Heart left ventricle (tissue), 16 donors: ENCODE measurements at regions not wholly inside any gene's neighbourhood (a gene's known extent, or its start where the extent isn't known, plus 50 kb on each side); places are given as distances from the start of the nearest gene placed in this dataset.

Experiments
- ATAC-seq, 4 donors: fragments of 200-7000 bp; cut with Tn5 transposase; one replicate each; pipeline ENCODE4 v1.9.1; 2020 to 2022; ENCODE audit warnings: moderate library complexity in 4 of 4, mild to moderate bottlenecking in 3 of 4, moderate number of reproducible peaks in 1 of 4
- DNase-seq, 5 donors: peaks; one replicate each; pipeline ENCODE4 v3.0.0-alpha.2; 2020
- H3K27ac ChIP-seq, 12 donors: fragments of 200-600 bp; sonication (generic) in 4 of 12; one replicate each; pipeline versions ENCODE4 v1.5.0 to v1.8.0; 2016 to 2022; ENCODE audit warnings: mild to moderate bottlenecking in 2 of 12
- H3K27me3 ChIP-seq, 9 donors: fragments of 200-600 bp; sonication (generic) in 2 of 9; one replicate each; pipeline versions ENCODE4 v1.5.1 to v1.8.0; 2016 to 2022; ENCODE audit warnings: mild to moderate bottlenecking in 3 of 9
- H3K36me3 ChIP-seq, 9 donors: fragments of 200-600 bp; sonication (generic) in 2 of 9; one replicate each; pipeline versions ENCODE4 v1.5.0 to v1.8.0; 2018 to 2022; ENCODE audit warnings: mild to moderate bottlenecking in 2 of 9
- H3K4me1 ChIP-seq, 12 donors: fragments of 200-600 bp; sonication (generic) in 4 of 12; one replicate each; pipeline versions ENCODE4 v1.5.0 to v1.8.0; 2016 to 2022; ENCODE audit warnings: mild to moderate bottlenecking in 3 of 12
- H3K4me3 ChIP-seq, 12 donors: fragments of 200-600 bp; sonication (generic) in 4 of 12; one replicate each; pipeline versions ENCODE4 v1.5.0 to v1.8.0; 2017 to 2022; ENCODE audit warnings: mild to moderate bottlenecking in 9 of 12, moderate library complexity in 4 of 12
- H3K9me3 ChIP-seq, 12 donors: fragments of 200-600 bp; sonication (generic) in 4 of 12; one replicate each; pipeline versions ENCODE4 v1.5.0 to v1.8.0; 2016 to 2022; ENCODE audit warnings: mild to moderate bottlenecking in 1 of 12
- POLR2A ChIP-seq, 2 donors: fragments of 450-650 bp; IDR thresholded peaks; one replicate each; pipeline ENCODE4 v1.6.1; 2017; ENCODE audit warnings: antibody characterized with exemption in 2 of 2, mild to moderate bottlenecking in 2 of 2, moderate library complexity in 2 of 2
- WGBS, 4 donors: extraction: QIAGEN DNeasy Blood & Tissue Kit in 2 of 4; methylation state at CpG; one replicate each; pipeline versions ENCODE4 v1.1.5 to v1.1.7; 2013 to 2018; 5-methylcytosine and 5-hydroxymethylcytosine counted together
- intact Hi-C, 10 donors: fragments of 100-400 bp; cut with DNase I; formaldehyde crosslinking; loops; one replicate each; pipeline versions ENCODE4 v1.11.1 to v1.14.2; 2022
- TF ChIP-seq, protein P1 (sequence below), 12 donors: fragments of 200-600 bp; sonication (generic) in 4 of 12; IDR thresholded peaks; one replicate each; pipeline versions ENCODE4 v1.5.0 to v1.8.0; 2018 to 2022; ENCODE audit warnings: antibody characterized with exemption in 12 of 12, mild to moderate bottlenecking in 5 of 12
- donor health status: ischemic (EF 13 %, LVEDD 7.1; RV severe dilation, severe dysfunction).
- donor health status: healthy with polysubstance abuse.
- donor health status: DM: no; HTN: yes; CAD: no.
- donor health status: DM: no; HTN: no; CAD: no.
- donor health status: ischemic (EF 25% LVEDD 6.9; RV normal size, moderate dysfunction).
- donor health status: ischemic (EF 25% LVEDD 5.7; RV mildly dilated, moderate dysfunction).
- donor health status: healthy.
- donor health status: DM: yes; HTN: yes; CAD: no.
- donor health status: ischemic (EF 35%, LVEDD 5.7; RV mildly dilated, moderate dysfunction).
- donor health status: nonischemic (EF 11% LVEDD 7.7; RV severe dilation, severe dysfunction).
- donor health status: DM: yes; HTN: yes; CAD: no.
- donor health status: PGD.
- donor health status: ischemic (EF 29% LVEDD 5.4; RV normal size, mild dysfunction).
- donor health status: nonischemic (EF 23%, LVEDD 6.1; RV moderate dilation, normal function).

GRCh38 chr6:80940976-80941375 lies 811.5 kb downstream of the TENT5A start:
- no peaks in the 10 kb centered on the region for H3K36me3 ChIP-seq
- no peak for DNase-seq
- H3K27me3 ChIP-seq = no peaks in the 10 kb centered on the region
- H3K4me3 ChIP-seq = no peak overlapping the region
- H3K4me1 ChIP-seq = peaks cover 0 to 12% (median 0%) of the 10 kb centered on the region in 12 donors
- TF ChIP-seq POLR2A (IDR thresholded peaks at IDR 0.05) = no peak
- TF ChIP-seq, protein P1, sequence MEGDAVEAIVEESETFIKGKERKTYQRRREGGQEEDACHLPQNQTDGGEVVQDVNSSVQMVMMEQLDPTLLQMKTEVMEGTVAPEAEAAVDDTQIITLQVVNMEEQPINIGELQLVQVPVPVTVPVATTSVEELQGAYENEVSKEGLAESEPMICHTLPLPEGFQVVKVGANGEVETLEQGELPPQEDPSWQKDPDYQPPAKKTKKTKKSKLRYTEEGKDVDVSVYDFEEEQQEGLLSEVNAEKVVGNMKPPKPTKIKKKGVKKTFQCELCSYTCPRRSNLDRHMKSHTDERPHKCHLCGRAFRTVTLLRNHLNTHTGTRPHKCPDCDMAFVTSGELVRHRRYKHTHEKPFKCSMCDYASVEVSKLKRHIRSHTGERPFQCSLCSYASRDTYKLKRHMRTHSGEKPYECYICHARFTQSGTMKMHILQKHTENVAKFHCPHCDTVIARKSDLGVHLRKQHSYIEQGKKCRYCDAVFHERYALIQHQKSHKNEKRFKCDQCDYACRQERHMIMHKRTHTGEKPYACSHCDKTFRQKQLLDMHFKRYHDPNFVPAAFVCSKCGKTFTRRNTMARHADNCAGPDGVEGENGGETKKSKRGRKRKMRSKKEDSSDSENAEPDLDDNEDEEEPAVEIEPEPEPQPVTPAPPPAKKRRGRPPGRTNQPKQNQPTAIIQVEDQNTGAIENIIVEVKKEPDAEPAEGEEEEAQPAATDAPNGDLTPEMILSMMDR (IDR thresholded peaks at IDR 0.05) = no peak
- H3K9me3 ChIP-seq = peaks cover 0 to 11% (median under 1%) of the 10 kb centered on the region in 12 donors
- ATAC-seq = no peak
- peak overlapping the region in 1 of 12 donors; percentile 16 for H3K27ac ChIP-seq
- 77 to 90% (median 82%) methylated on average over 1 of the region's 1 CpG for WGBS, 4 donors
- intact Hi-C loops = no loop called here

DNA sequence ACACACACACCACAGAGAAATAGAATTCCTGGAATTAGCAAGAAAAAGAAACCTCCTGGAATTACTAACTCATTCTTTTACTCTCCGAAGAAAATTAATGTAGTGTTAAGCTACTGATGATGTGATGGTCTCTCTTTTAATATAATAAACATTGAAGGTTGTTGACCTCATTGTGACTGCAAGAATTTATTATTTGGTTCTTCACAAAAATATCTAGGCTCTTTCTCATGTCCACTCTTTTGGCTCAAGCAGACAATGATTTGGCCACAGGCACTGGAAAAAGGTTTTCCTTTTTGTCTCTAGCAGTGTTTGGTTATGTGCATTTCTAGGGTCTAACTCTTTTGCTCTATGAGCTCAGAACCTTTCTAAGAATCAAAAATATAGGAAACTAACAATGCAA lies 811.9 kb downstream of the TENT5A start:
- H3K9me3 ChIP-seq = peaks cover 0 to 14% (median 2%) of the 10 kb centered on the region in 12 donors
- no peak overlapping the region for H3K4me3 ChIP-seq
- ATAC-seq (no peak), DNase-seq (no peak)
- H3K36me3 ChIP-seq = no peaks in the 10 kb centered on the region
- no peaks in the 10 kb centered on the region for H3K27me3 ChIP-seq
- intact Hi-C loops = no loop called here
- H3K27ac ChIP-seq = peak overlapping the region in 1 of 12 donors; percentile 16
- peaks cover 0 to 12% (median 0%) of the 10 kb centered on the region in 12 donors for H3K4me1 ChIP-seq
- WGBS, 4 donors = 58 to 81% (median 72%) methylated on average over 1 of the region's 1 CpG
- TF ChIP-seq, protein P1 (IDR thresholded peaks at IDR 0.05) = no peak
- no peak for TF ChIP-seq POLR2A (IDR thresholded peaks at IDR 0.05)

DNA sequence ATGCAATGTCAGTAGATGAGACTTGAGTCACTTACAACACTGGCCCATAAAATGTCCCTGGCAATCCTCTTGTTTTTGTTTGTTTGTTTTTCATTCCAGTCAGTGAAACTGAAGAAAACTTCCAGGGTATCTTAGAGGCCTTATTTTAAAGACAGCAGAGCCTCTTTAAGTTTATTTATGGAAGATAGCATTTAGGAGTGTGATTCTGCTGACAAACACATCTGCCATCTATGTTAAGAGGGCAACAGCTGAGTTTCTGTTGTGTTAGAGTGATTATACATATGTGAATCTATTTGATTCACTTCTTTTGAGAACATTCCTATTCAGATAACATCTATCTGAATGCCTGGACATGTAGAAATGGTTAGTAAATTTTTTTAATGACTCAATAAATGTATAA lies 812.6 kb downstream of the TENT5A start:
- intact Hi-C loops = no loop called here
- H3K4me1 ChIP-seq = peaks cover 0 to 12% (median 0%) of the 10 kb centered on the region in 12 donors
- H3K9me3 ChIP-seq = peaks cover 0 to 19% (median 3%) of the 10 kb centered on the region in 12 donors
- no peak for ATAC-seq
- no peaks in the 10 kb centered on the region for H3K36me3 ChIP-seq
- no peak overlapping the region for H3K4me3 ChIP-seq
- DNase-seq = no peak
- H3K27me3 ChIP-seq = no peaks in the 10 kb centered on the region
- H3K27ac ChIP-seq = peak overlapping the region in 1 of 12 donors; percentile 15
- no peak for TF ChIP-seq POLR2A (IDR thresholded peaks at IDR 0.05)
- TF ChIP-seq, protein P1 (IDR thresholded peaks at IDR 0.05) = no peak

DNA sequence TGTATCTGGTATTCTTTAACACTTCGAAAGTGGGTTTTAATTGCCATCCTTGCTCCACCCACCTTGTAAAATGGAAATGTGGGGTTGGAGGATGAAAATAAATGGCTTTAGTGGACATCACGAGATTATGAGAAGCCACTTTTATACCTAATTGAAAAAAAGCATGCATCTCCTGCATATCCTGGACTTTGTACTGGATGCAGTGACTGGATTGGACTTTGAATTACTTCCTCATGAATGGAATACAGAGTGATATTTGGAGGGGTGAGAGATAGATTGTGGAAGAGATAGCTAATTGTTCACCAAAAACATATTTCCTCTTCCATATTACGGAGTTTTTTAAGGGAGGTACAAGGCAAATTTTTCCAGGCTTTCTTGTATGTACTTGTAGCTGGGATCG lies 813.0 kb downstream of the TENT5A start:
- no peak for DNase-seq
- peaks cover 0 to 12% (median 0%) of the 10 kb centered on the region in 12 donors for H3K4me1 ChIP-seq
- intact Hi-C loops = no loop called here
- H3K27ac ChIP-seq = no peak overlapping the region
- no peaks in the 10 kb centered on the region for H3K36me3 ChIP-seq
- no peaks in the 10 kb centered on the region for H3K27me3 ChIP-seq
- no peak overlapping the region for H3K4me3 ChIP-seq
- H3K9me3 ChIP-seq = peaks cover 0 to 23% (median 3%) of the 10 kb centered on the region in 12 donors
- no peak for TF ChIP-seq POLR2A (IDR thresholded peaks at IDR 0.05)
- TF ChIP-seq, protein P1 (IDR thresholded peaks at IDR 0.05) = no peak
- WGBS, 4 donors = 70 to 80% (median 75%) methylated on average over 4 of the region's 4 CpGs
- ATAC-seq = no peak
